Vagina (tissue), 2 donors: ENCODE measurements at regions not wholly inside any gene's neighbourhood (a gene's known extent, or its start where the extent isn't known, plus 50 kb on each side); places are given as distances from the start of the nearest gene placed in this dataset.

Source experiments
- POLR2A ChIP-seq, 2 donors: fragments of 450-650 bp; IDR thresholded peaks; one replicate each; pipeline ENCODE4 v1.6.1; 2017; ENCODE audit warnings: antibody characterized with exemption in 2 of 2, mild to moderate bottlenecking in 2 of 2, moderate library complexity in 2 of 2
- TF ChIP-seq, protein P1 (sequence below), 3 experiments: fragments of 450-650 bp in 2 of 3; fragments of 200-600 bp in 1 of 3; sonication (generic) in 1 of 3; IDR thresholded peaks; one replicate each; pipeline ENCODE4 v1.5.1; 2017 to 2019; ENCODE audit warnings: antibody characterized with exemption in 3 of 3, mild to moderate bottlenecking in 2 of 3, moderate library complexity in 2 of 3

DNA sequence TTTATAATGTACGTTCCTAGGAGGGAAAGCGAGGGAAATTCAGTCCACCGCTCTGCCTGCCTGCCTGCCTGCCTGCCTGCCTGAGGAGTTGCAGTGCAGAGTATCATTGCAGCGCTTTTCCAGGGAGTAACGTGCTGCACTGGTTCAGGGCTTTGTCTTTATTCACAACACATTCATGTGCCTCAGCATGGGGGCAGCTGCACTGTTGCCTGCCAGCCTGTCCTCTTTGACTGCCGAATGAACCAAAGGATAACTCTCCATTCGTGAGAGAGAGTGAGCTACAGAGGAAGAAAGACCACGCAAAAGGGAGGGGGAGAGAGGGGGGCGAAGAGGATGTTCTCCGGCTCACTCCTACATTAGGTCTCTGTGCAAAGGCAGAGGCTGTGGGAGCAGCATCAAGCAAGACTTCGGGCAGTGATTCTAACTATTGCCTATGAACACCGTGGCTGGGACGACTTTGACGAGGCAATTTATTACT, 791.2 kb downstream of the MAT2B start:
- TF ChIP-seq, protein P1, sequence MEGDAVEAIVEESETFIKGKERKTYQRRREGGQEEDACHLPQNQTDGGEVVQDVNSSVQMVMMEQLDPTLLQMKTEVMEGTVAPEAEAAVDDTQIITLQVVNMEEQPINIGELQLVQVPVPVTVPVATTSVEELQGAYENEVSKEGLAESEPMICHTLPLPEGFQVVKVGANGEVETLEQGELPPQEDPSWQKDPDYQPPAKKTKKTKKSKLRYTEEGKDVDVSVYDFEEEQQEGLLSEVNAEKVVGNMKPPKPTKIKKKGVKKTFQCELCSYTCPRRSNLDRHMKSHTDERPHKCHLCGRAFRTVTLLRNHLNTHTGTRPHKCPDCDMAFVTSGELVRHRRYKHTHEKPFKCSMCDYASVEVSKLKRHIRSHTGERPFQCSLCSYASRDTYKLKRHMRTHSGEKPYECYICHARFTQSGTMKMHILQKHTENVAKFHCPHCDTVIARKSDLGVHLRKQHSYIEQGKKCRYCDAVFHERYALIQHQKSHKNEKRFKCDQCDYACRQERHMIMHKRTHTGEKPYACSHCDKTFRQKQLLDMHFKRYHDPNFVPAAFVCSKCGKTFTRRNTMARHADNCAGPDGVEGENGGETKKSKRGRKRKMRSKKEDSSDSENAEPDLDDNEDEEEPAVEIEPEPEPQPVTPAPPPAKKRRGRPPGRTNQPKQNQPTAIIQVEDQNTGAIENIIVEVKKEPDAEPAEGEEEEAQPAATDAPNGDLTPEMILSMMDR (IDR thresholded peaks at IDR 0.05) = no peak
- TF ChIP-seq POLR2A (IDR thresholded peaks at IDR 0.05) = no peak
